ENCODE measurements at regions not wholly inside any gene's neighbourhood (a gene's known extent, or its start where the extent isn't known, plus 50 kb on each side); places are given as distances from the start of the nearest gene placed in this dataset.

GRCh38 chr15:70580286-70580685 is 183.1 kb downstream of the UACA start:
- no peak overlapping the region for H2BK120ac ChIP-seq (ENCODE audit: low read depth, low read length)
- no peak overlapping the region for H2AK9ac ChIP-seq (replicated peaks; ENCODE audit: low read depth, low read length, poor library complexity)
- no TSS peak for BruUV-seq (replicated peaks)
- no peaks in the 10 kb centered on the region for H4K20me1 ChIP-seq (ENCODE audit: insufficient read depth, low read length)
- H3K79me1 ChIP-seq (ENCODE audit: low read depth in 1 of 2, low read length in 2 of 2), result no peaks in the 10 kb centered on the region
- ChIA-PET CTCF (no interaction called here), POLR2A (ENCODE audit: unreplicated experiment) (no interaction called here)
- intact Hi-C loops (cut with micrococcal nuclease) (no loop called here), in situ Hi-C loops (cut with MboI; ENCODE audit: low sequenced_read_pairs) (no loop called here), dilution Hi-C loops (cut with HindIII; ENCODE audit: low sequenced_read_pairs, unreplicated experiment) (no loop called here)
- H3K23ac ChIP-seq (ENCODE audit: low read depth, low read length), result no peak overlapping the region
- H2BK20ac ChIP-seq (ENCODE audit: low read depth, low read length), result no peak overlapping the region
- H3K4ac ChIP-seq (ENCODE audit: low read depth, low read length), result no peak overlapping the region
- H4K8ac ChIP-seq (ENCODE audit: low read depth in 2 of 2, low read length in 2 of 2), result no peak overlapping the region
- H3K9me3 ChIP-seq (ENCODE audit: control insufficient read depth, insufficient read depth, low read length), result no peaks in the 10 kb centered on the region
- H3K9me1 ChIP-seq (ENCODE audit: insufficient read depth, low read length), result no peaks in the 10 kb centered on the region
- peaks cover 2% of the 10 kb centered on the region; the same call in 1 of the 2 replicates for H3K4me1 ChIP-seq (ENCODE audit: control insufficient read depth, insufficient read depth, low read length)
- H3K14ac ChIP-seq (replicated peaks; ENCODE audit: low read depth, low read length), result no peak overlapping the region
- WGBS, 2 experiments (ENCODE audit: extremely low coverage in 2 of 2, insufficient read length in 1 of 2), result 49% methylated on average over 7 of the region's 10 CpGs; no CpG with 5 or more reads in 1 of the 2 experiments
- H2AFZ ChIP-seq (replicated peaks; ENCODE audit: low read length, poor library complexity), result no peak overlapping the region
- DNase-seq (no peak), ATAC-seq (ENCODE audit: low read depth) (no peak)
- no peaks in the 10 kb centered on the region for H3K36me3 ChIP-seq (ENCODE audit: control insufficient read depth, insufficient read depth, low read length)
- H2BK5ac ChIP-seq (ENCODE audit: low read depth, low read length, poor library complexity, severe bottlenecking), result no peak overlapping the region
- peaks cover 25% of the 10 kb centered on the region for H3K27me3 ChIP-seq (ENCODE audit: control insufficient read depth, insufficient read depth, low read length)
- H4K5ac ChIP-seq (ENCODE audit: low read depth, low read length), result no peak overlapping the region
- H3K56ac ChIP-seq (ENCODE audit: extremely low read depth, insufficient read depth, low read length), result no peak overlapping the region
- TF ChIP-seq RFX5 (IDR thresholded peaks at IDR 0.05; ENCODE audit: low read depth, low read length) (no peak), CTCF (conservative IDR thresholded peaks at IDR 0.05; ENCODE audit: low read depth, low read length) (no peak), NFE2L2 (IDR thresholded peaks at IDR 0.05; ENCODE audit: low read depth, low read length) (no peak), FOS (IDR thresholded peaks at IDR 0.05; ENCODE audit: low read depth, low read length) (no peak), BHLHE40 (IDR thresholded peaks at IDR 0.05; ENCODE audit: low read depth, low read length) (no peak), POLR2A (IDR thresholded peaks at IDR 0.05; ENCODE audit: low read depth, low read length) (no peak), CHD1 (IDR thresholded peaks at IDR 0.05; ENCODE audit: low read depth, low read length) (no peak), CEBPB (IDR thresholded peaks at IDR 0.05; ENCODE audit: low read depth, low read length) (no peak), ELK1 (IDR thresholded peaks at IDR 0.05; ENCODE audit: borderline replicate concordance, low read depth, low read length) (no peak)
- H2AK5ac ChIP-seq (ENCODE audit: low read depth, low read length), result no peak overlapping the region
- H3K18ac ChIP-seq (ENCODE audit: low read depth, low read length), result no peak overlapping the region
- no peak overlapping the region for H3K27ac ChIP-seq (ENCODE audit: insufficient read depth, low read length)
- no peak overlapping the region for H4K91ac ChIP-seq (ENCODE audit: insufficient read depth, low read depth, low read length)
- no peak overlapping the region for H3K4me3 ChIP-seq (ENCODE audit: insufficient read depth, low read depth, low read length)
- no peak overlapping the region for H3K4me2 ChIP-seq (ENCODE audit: low read depth, low read length)
- H3K9ac ChIP-seq (ENCODE audit: low read depth, low read length), result no peak overlapping the region
- H2BK15ac ChIP-seq (ENCODE audit: low read depth, low read length), result no peak overlapping the region
